Activated CD4-positive, alpha-beta T cell treated with anti-CD3 and anti-CD28 coated beads for 36 hours (primary cell): ENCODE measurements at regions not wholly inside any gene's neighbourhood (a gene's known extent, or its start where the extent isn't known, plus 50 kb on each side); places are given as distances from the start of the nearest gene placed in this dataset.

Experiments used
- ATAC-seq: fragments of 200-7000 bp; cut with Tn5 transposase; one replicate; pipeline ENCODE4 v1.10.0; 2021; ENCODE audit warnings: mild to moderate bottlenecking, moderate library complexity
- CTCF ChIA-PET: fragments of 350-600 bp; sonication (Branson Sonifier 250); formaldehyde crosslinking; loops from one replicate; lab custom pipeline; 2021; ENCODE audit warnings: antibody characterized with exemption; lab: Charles Lee
- POLR2A ChIA-PET: fragments of 350-600 bp; sonication (Branson Sonifier 250); formaldehyde crosslinking; loops from one replicate; lab custom pipeline; 2021; ENCODE audit warnings: antibody characterized with exemption, inconsistent platforms; lab: Charles Lee
- DNase-seq: peaks from one replicate; pipeline ENCODE4 v3.0.0-alpha.2; 2020
- H3K27ac Mint-ChIP-seq: one replicate; pipeline ENCODE4 v1.8.0; 2021; ENCODE audit warnings: mixed read lengths
- H3K27me3 Mint-ChIP-seq: one replicate; pipeline ENCODE4 v1.8.0; 2021; ENCODE audit warnings: mixed read lengths
- H3K36me3 Mint-ChIP-seq: one replicate; pipeline ENCODE4 v1.8.0; 2021; ENCODE audit warnings: low read depth, mixed read lengths
- H3K4me1 Mint-ChIP-seq: one replicate; pipeline ENCODE4 v1.8.0; 2021; ENCODE audit warnings: mixed read lengths
- H3K4me3 Mint-ChIP-seq: one replicate; pipeline ENCODE4 v1.8.0; 2021; ENCODE audit warnings: mild to moderate bottlenecking, moderate library complexity, mixed read lengths
- H3K9me3 Mint-ChIP-seq: one replicate; pipeline ENCODE4 v1.8.0; 2021; ENCODE audit warnings: low read depth, mixed read lengths
- intact Hi-C, 2 experiments: fragments of 100-400 bp; cut with DNase I in 1 of 2; cut with micrococcal nuclease in 1 of 2; formaldehyde crosslinking; loops; one replicate each; pipeline versions ENCODE4 v1.14.2 to v1.15.1; 2022 to 2024; cut with DNase I, micrococcal nuclease

DNA sequence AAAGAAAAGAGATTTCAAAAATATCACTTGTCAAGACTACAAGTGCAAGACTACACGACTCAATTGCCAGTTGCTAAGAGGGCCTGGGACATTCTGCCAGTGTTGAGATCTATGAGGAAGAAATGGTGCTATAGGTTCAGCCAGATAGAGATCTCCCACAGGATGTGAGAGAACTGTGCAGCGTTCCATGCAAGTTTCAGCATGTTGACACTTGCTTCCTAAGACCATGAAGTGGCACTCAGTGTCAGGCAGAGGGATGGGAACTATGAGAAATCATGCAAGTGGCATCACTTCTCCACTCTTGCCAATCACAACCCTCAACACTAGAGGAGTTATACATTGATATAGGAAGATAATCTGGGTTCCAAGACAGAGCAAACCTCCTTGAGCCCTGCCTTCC is 210.3 kb downstream of the CHRM2 start:
- POLR2A ChIA-PET = no interaction called here
- H3K27me3 Mint-ChIP-seq = no peaks in the 10 kb centered on the region
- no peaks in the 10 kb centered on the region for H3K36me3 Mint-ChIP-seq
- ATAC-seq (no peak), DNase-seq (no peak)
- CTCF ChIA-PET = no interaction called here
- intact Hi-C loops = no loop called here
- H3K27ac Mint-ChIP-seq = no peak overlapping the region
- no peak overlapping the region for H3K4me3 Mint-ChIP-seq
- H3K4me1 Mint-ChIP-seq = no peaks in the 10 kb centered on the region
- peaks cover 6% of the 10 kb centered on the region for H3K9me3 Mint-ChIP-seq

GRCh38 chr7:137074391-137075030 is 206.1 kb downstream of the CHRM2 start:
- intact Hi-C loops = no loop called here
- ChIA-PET POLR2A (no interaction called here), CTCF (interaction anchor here (1.1 kb wide), 1 partner anchor 18 kb away, joined by 3 read pairs; no protein-coding TSS in a partner anchor)
- no peak for DNase-seq
- H3K4me3 Mint-ChIP-seq = no peak overlapping the region
- no peak for ATAC-seq
- no peaks in the 10 kb centered on the region for H3K27me3 Mint-ChIP-seq
- no peaks in the 10 kb centered on the region for H3K36me3 Mint-ChIP-seq
- H3K27ac Mint-ChIP-seq = no peak overlapping the region
- no peaks in the 10 kb centered on the region for H3K4me1 Mint-ChIP-seq
- H3K9me3 Mint-ChIP-seq = peaks cover 6% of the 10 kb centered on the region

DNA sequence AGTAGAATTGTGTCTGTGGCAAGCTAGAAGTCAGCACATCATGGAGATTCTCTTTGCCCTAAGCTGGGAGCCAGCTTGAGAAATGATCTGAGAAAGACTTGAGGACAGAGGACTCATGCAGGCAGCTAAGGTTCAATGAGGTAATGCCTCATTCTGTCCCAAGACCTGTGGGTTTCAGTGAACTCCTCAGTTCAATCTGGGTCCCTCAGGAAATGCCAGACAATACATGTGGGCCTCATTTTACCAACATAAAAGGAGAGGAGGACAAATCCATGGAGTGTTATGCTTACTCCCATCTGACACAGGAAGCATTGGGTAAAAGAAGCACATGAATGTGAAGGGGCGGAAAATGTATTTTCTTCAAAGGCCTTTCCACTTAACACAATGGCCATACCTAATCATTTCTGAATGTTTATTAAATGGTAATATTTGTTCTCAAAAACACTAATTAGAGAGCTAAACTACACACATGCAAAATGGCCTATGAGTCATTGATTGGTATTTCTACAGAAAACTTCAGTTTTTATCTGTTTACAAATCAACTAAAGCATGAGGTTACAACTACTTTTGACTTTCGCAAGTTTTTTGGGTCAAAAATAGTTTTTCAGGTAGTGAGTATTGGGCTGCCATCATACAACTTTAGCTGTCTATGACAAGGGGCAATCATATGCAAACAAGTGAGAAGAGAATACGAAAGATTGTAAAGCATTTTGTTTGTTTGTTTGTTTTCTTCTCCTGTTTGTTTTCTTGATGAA is 205.3 kb downstream of the CHRM2 start:
- intact Hi-C loops = no loop called here
- ATAC-seq (no peak), DNase-seq (no peak)
- CTCF ChIA-PET = interaction anchor here (1.1 kb wide), 1 partner anchor 18 kb away, joined by 3 read pairs; no protein-coding TSS in a partner anchor
- H3K4me3 Mint-ChIP-seq = no peak overlapping the region
- H3K9me3 Mint-ChIP-seq = peaks cover 3% of the 10 kb centered on the region
- H3K27me3 Mint-ChIP-seq = no peaks in the 10 kb centered on the region
- no peaks in the 10 kb centered on the region for H3K36me3 Mint-ChIP-seq
- H3K27ac Mint-ChIP-seq = no peak overlapping the region
- POLR2A ChIA-PET = no interaction called here
- no peaks in the 10 kb centered on the region for H3K4me1 Mint-ChIP-seq
